Activated CD4-positive, alpha-beta T cell treated with anti-CD3 and anti-CD28 coated beads for 48 hours (primary cell): ENCODE measurements at regions not wholly inside any gene's neighbourhood (a gene's known extent, or its start where the extent isn't known, plus 50 kb on each side); places are given as distances from the start of the nearest gene placed in this dataset.
"Not testable (repeated sequence)": the region's sequence is repeated elsewhere in the genome, so short reads cannot be mapped to it uniquely, and the experiment has no call there.

ENCODE experiments used
- DNase-seq: peaks from one replicate; pipeline ENCODE4 v3.0.0-alpha.2; 2020

DNA sequence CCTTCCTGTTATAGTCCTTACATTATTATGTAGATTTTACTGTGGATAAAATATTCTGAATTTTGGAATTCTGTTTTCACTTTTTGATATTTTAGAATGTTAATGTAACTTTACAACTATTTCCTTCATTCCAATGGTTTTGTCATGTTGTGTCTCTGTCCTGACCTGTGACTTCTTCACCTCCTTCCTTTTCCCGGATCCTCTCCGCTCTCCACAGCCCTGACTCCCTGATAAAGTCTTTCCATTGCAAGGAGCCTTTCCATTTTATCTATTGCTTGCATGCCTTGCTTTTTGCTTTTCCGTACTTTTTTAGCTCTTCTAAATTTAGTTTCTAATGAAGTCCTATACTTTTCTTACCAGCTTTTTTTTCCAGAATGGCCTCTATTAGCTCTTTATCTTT is 117.6 kb upstream of the ARRDC3 start:
- DNase-seq: no peak

GRCh38 chr5:91499943-91500531 is 116.9 kb upstream of the ARRDC3 start:
- DNase-seq: no peak

DNA sequence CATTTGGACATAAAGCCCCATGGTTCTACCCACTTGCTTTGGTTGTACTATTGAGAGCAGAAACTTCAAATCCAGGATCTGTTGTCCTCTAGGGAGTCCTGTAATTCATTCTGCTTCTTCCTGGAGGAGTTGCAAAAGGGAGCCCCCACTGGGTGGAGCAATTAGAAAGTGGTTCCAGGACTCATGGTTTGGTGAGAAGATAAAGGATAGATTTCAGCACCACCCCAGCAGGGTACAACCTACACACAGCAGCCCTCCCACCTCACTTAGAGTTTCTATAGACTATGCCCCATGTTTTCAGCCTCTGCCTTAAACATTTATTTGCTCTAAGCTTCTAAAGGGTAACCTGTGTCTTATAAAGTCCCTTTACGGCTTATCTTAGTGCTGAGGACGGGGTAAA is 112.6 kb upstream of the ARRDC3 start:
- DNase-seq: no peak

DNA sequence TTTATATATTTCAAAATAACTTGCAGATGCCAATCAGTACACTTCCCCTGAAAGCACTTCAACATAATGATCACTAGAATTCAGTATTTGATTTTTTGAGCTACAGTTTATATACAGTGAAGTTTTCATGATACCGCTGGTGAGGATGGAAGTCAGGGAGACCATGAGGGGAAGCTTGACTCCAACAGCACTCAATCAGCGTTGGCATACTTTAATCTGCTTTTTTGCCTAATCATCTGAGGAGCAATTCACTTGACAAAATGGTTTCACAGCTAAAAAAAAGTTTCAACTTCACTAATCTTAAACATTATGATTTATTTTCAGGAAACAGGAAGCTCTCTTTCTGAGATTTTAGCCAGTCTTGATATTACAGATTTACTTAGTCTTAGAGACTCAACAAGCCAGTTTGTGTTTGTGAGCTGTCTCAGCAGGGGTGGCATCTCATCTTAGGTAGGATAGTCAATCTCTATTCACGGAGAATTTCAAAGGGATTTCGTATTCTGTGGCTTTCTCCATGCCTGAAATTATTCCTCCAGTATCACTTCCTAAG is 111.4 kb upstream of the ARRDC3 start:
- no peak for DNase-seq

GRCh38 chr5:91493086-91493485 is 110.0 kb upstream of the ARRDC3 start:
- DNase-seq: no peak

DNA sequence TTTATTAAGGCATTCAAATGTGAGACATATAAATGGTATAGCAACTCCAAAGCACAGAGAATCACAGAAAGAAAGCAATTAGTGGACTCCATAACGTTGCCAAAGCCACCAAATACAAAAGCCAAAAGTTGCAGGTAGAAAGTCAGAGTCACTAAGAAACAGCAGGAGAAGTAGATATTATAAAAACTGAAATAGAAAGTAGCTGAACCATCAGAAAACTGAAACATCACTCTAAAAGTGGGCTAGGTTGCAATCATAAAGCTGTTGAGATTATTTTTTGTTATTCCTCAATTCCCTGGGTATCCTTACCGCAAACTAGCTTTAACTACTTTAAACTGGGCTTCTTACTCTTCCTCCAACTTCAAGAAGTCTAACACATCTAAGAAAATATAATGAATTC is 108.1 kb upstream of the ARRDC3 start:
- no peak for DNase-seq

GRCh38 chr5:91490316-91490715 is 107.2 kb upstream of the ARRDC3 start:
- DNase-seq: no peak

DNA sequence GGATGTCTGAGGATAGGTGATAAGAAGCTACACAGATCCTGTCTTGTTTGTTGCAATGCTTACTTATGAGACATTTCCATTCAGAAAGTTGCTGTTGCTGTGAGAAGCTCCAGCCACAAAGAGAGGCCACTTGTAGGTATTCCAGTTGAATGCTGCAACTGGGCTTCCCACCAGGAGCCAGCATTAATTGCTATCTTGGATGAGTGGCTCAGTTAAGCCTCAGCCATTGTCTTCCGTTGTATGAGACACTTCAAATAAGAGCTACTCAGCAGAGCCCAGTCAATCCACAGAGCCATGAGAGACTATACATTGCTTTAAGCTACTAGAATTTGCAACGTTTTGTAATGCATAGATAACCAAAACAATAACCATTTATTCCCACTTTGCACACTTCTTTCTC is 104.3 kb upstream of the ARRDC3 start:
- DNase-seq: no peak

DNA sequence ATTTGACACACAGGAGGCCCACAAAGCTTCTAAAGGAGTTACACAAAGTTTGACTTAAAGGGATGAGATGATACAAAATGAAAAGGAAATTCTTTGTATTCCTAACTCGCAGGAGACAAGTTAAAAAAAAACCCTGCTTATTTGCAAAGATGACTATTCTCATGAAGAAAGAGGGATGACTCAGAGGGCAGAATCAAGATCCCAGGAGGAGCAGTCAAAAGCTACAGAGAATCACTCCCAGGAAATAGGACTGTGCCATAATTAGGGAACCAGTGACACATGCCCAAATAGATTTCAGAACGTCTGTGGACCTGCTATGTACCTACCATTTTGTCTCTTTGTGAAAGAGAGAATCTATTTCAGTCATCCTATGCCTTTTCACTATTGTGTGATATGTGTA is 103.5 kb upstream of the ARRDC3 start:
- DNase-seq: no peak

DNA sequence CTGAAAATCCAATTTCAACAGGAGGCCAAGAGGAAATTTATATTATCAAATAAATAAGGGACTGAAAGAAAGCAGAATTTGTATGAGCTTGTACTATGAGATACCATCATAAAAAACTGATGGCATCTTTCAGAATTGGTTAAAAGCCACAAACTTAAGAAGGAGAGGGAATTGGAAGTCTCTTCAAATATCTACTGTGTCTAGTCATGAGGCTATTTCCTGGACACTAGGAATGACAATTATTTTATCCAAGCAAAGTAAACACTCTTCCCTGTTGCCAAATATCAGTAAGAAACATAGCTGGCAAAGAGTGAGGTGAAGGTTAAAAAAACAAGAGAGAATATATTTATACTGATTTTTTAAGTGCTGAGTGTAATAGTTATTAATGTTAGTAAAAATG is 101.5 kb upstream of the ARRDC3 start:
- no peak for DNase-seq

DNA sequence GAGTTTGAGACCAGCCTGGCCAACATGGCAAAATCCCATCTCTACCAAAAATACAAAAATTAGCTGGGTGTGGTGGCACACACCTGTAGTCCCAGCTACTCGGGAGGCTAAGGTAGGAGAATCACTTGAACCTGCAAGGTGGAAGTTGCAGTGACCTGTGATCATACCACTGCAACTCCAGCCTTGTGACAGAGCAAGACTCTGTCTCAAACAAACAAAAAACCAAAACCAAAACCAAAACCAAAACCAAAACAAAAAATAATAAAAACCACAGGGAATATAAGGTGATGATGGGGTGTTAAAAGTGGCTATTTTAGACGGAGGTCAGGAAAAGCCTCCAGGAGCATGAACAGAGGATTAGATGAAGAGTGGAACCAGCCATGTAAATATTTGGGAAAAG is 96.3 kb upstream of the ARRDC3 start:
- not testable (repeated sequence) for DNase-seq

DNA sequence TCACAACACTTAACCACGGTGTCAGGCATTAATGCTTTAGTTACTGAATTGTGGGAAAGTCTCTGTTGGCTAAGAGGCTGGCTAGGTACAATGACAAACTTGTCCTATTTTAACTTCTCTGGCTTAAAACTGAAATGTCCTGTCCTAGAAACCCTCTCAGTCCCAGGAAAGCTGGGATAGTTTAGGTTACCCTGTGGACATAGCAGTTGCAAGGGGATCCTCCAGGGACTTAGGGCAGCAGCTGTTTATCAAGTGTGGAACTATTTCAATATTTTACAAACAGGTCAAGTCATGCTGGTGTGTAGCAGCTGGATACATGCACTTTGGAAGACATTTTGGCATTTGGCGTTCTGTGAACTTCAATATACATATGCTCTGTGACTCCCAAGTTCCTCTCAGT is 95.0 kb upstream of the ARRDC3 start:
- DNase-seq: no peak

DNA sequence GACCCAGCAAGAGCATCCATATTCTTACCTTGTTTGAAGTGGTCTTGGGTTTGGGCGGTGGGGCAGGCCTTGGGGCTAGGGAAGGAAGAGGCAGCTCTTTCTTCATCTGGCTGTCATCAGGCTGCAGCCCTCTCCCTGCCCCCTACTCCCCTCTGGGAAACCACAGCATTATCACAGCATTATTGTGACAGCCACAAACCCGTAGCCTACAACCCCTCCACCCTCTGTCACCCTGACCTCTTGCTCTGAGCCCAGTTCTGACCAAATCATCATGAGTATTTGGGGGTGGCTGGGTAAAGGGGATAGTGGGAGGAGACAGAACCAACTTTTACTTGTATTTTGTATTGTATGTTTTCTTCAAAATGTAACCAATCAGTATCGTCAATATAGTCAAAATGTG is 94.3 kb upstream of the ARRDC3 start:
- no peak for DNase-seq

- DNase-seq: no peak
Observed at GRCh38 chr5:91474201-91474600, 91.1 kb upstream of the ARRDC3 start.

- no peak for DNase-seq
Observed at GRCh38 chr5:91472631-91473030, 89.5 kb upstream of the ARRDC3 start.

DNA sequence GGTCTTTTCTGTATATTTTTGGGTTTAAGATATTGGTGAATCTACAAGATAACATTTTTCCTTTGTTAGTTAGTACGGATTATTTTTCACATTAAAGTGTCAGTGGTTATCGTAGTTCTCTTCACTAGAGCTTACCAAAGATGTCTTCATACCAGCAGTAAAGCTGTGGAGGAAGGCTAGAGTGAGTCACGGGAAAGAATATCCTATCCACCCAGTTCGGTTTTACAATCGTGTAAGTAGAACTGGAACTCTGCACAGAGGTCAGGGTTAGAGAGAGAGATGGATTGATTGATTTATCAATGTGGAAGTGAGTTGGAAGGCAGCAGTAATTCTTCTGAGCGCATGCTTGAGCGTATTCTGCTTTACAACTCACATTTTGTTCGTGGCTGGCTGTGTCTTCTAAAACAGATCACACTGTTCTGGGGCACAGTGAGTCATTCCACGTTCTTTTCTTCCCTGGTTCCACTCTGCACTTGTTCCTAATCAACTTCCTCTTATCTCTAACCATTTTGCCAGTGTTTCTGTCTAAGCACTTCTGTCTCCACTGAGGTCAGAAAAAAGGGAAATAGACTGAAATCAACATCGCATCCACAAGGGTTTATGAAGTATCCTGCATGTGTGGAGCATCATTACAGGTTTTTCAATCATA is 86.5 kb upstream of the ARRDC3 start:
- no peak for DNase-seq

- DNase-seq: no peak
Observed at GRCh38 chr5:91468651-91469422, 85.7 kb upstream of the ARRDC3 start.

- no peak for DNase-seq
Observed at GRCh38 chr5:91464886-91465646, 81.9 kb upstream of the ARRDC3 start.

DNA sequence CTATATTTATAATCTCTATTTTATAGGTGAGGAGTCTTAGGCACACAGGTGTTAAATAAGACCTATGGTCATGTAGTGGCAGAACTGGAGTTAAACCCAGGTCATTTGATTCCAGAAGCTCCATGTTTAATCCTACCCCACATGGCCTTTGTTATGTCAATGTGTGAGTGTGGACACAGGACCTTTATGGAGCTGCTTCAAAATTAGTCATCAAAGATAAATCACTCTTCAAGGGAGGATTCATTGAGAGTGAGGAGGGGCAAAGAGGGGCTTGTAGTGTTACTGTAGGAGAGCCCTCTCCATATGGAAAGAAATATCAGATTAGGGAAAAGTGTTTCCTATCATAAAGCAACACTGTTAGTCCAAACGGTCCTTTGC is 74.6 kb upstream of the ARRDC3 start:
- DNase-seq: no peak

- no peak for DNase-seq
Observed at GRCh38 chr5:91456928-91457680, 74.0 kb upstream of the ARRDC3 start.

GRCh38 chr5:91449083-91449482 is 66.0 kb upstream of the ARRDC3 start:
- no peak for DNase-seq

GRCh38 chr5:91448079-91448478 is 65.0 kb upstream of the ARRDC3 start:
- not testable (repeated sequence) for DNase-seq

GRCh38 chr5:91446880-91447279 is 63.8 kb upstream of the ARRDC3 start:
- not testable (repeated sequence) for DNase-seq
